Smooth muscle cell (in vitro differentiated cells): ENCODE measurements at regions not wholly inside any gene's neighbourhood (a gene's known extent, or its start where the extent isn't known, plus 50 kb on each side); places are given as distances from the start of the nearest gene placed in this dataset.

ENCODE experiments used
- DNase-seq: peaks from one replicate; lab custom pipeline; 2025; ENCODE audit not compliant: unreplicated experiment; lab: John Stamatoyannopoulos, UW
- H2AFZ ChIP-seq: fragments of 200-600 bp; sonication (generic); 2 replicates; pipeline ENCODE4 v1.6.0; 2016; ENCODE audit warnings: antibody characterized with exemption, low read depth, mild to moderate bottlenecking
- H3F3A ChIP-seq: fragments of 200-600 bp; sonication (generic); 2 replicates; pipeline ENCODE4 v1.6.0; 2017; ENCODE audit warnings: antibody characterized with exemption, low read depth
- H3K27ac ChIP-seq: fragments of 200-600 bp; sonication (generic); 2 replicates; pipeline ENCODE4 v1.5.1; 2016; ENCODE audit warnings: low read depth, mild to moderate bottlenecking
- H3K27me3 ChIP-seq: fragments of 200-600 bp; sonication (generic); 2 replicates; pipeline ENCODE4 v1.6.1; 2016; ENCODE audit warnings: low read depth, mild to moderate bottlenecking
- H3K36me3 ChIP-seq: fragments of 200-600 bp; sonication (generic); 2 replicates; pipeline ENCODE4 v1.5.1; 2016; ENCODE audit warnings: low read depth
- H3K4me1 ChIP-seq: fragments of 200-600 bp; sonication (generic); 2 replicates; pipeline ENCODE4 v1.5.1; 2016; ENCODE audit warnings: low read depth
- H3K4me2 ChIP-seq: fragments of 200-600 bp; sonication (generic); 2 replicates; pipeline ENCODE4 v1.6.0; 2016; ENCODE audit warnings: mild to moderate bottlenecking
- H3K4me3 ChIP-seq: fragments of 200-600 bp; sonication (generic); 2 replicates; pipeline ENCODE4 v1.5.1; 2016; ENCODE audit warnings: mild to moderate bottlenecking
- H3K79me2 ChIP-seq: fragments of 200-600 bp; sonication (generic); 2 replicates; pipeline ENCODE4 v1.6.0; 2016; ENCODE audit warnings: low read depth, mild to moderate bottlenecking
- H3K9ac ChIP-seq: fragments of 200-600 bp; sonication (generic); 2 replicates; pipeline ENCODE4 v1.6.0; 2016; ENCODE audit warnings: low read depth
- H3K9me3 ChIP-seq: fragments of 200-600 bp; sonication (generic); replicated peaks from 2 replicates; pipeline ENCODE4 v1.5.1; 2016; ENCODE audit warnings: low read depth
- H4K20me1 ChIP-seq: fragments of 200-600 bp; sonication (generic); 2 replicates; pipeline ENCODE4 v1.6.0; 2016; ENCODE audit warnings: low read depth
- WGBS: methylation state at CpG from one replicate; pipeline ENCODE4 v1.1.7; 2016; ENCODE audit warnings: low lambda C conversion rate; 5-methylcytosine and 5-hydroxymethylcytosine counted together
- TF ChIP-seq, protein P1 (sequence below): fragments of 200-600 bp; sonication (generic); IDR thresholded peaks from 2 replicates; pipeline ENCODE4 v1.5.1; 2017; ENCODE audit warnings: borderline replicate concordance, mild to moderate bottlenecking, antibody characterized with exemption; ENCODE audit not compliant: insufficient read depth, poor library complexity, severe bottlenecking

DNA sequence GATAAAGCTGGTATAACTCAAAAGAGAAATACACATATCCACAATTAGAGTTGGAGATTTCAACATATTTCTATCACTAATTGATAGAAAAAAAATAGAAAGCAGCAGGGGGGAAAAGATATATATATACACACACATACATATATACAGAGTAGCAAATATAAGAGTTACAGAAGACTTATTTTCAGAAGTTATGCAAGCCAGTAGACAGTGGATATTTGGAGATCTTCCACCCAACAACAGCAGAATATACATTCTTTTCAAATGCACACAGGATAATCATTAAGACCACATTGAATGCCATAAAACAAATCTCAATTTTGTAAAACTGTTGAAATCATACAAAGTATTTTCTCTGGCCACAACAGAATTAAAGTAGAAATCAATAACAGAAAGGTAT lies 192.8 kb downstream of the LACC1 start:
- Histone ChIP-seq H3K9me3 (peaks cover 17% of the 10 kb centered on the region), H3K27ac (no peak overlapping the region), H3K9ac (no peak overlapping the region), H3F3A (no peaks in the 10 kb centered on the region), H4K20me1 (no peaks in the 10 kb centered on the region), H3K4me3 (no peak overlapping the region), H3K27me3 (no peaks in the 10 kb centered on the region), H3K36me3 (peaks cover 3% of the 10 kb centered on the region), H3K4me1 (peaks cover 11% of the 10 kb centered on the region), H3K79me2 (no peaks in the 10 kb centered on the region), H3K4me2 (no peak overlapping the region), H2AFZ (no peak overlapping the region)
- no peak for DNase-seq
- TF ChIP-seq, protein P1, sequence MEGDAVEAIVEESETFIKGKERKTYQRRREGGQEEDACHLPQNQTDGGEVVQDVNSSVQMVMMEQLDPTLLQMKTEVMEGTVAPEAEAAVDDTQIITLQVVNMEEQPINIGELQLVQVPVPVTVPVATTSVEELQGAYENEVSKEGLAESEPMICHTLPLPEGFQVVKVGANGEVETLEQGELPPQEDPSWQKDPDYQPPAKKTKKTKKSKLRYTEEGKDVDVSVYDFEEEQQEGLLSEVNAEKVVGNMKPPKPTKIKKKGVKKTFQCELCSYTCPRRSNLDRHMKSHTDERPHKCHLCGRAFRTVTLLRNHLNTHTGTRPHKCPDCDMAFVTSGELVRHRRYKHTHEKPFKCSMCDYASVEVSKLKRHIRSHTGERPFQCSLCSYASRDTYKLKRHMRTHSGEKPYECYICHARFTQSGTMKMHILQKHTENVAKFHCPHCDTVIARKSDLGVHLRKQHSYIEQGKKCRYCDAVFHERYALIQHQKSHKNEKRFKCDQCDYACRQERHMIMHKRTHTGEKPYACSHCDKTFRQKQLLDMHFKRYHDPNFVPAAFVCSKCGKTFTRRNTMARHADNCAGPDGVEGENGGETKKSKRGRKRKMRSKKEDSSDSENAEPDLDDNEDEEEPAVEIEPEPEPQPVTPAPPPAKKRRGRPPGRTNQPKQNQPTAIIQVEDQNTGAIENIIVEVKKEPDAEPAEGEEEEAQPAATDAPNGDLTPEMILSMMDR: no peak

DNA sequence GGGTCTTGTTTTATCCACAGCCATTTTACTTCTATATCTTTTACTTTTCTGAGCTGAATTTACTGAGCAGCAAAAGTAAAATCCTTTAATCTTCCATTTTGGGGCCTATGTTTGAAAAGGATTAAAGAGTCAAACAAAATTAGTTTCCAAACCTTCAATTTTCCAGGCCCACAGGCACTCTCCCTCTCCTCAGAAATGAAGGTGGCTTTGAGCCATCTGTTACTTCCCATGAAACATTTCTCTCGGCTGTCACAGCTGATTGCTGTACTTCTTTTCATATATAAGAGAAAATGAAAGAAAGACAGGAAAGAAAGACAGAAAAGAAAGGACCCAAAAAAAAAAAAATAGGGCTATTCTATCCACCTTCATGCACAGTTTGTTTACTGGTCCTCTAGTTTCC lies 194.9 kb downstream of the LACC1 start:
- Histone ChIP-seq H3K4me1 (peaks cover 13% of the 10 kb centered on the region), H3K27ac (no peak overlapping the region), H3K27me3 (no peaks in the 10 kb centered on the region), H3K36me3 (peaks cover 3% of the 10 kb centered on the region), H4K20me1 (no peaks in the 10 kb centered on the region), H3K79me2 (no peaks in the 10 kb centered on the region), H3K9me3 (peaks cover 17% of the 10 kb centered on the region), H2AFZ (peak overlapping the region; percentile 65), H3K4me2 (no peak overlapping the region), H3F3A (no peaks in the 10 kb centered on the region), H3K4me3 (no peak overlapping the region), H3K9ac (no peak overlapping the region)
- TF ChIP-seq, protein P1: no peak
- DNase-seq: no peak
- 28% methylated on average over 1 of the region's 1 CpG for WGBS

DNA sequence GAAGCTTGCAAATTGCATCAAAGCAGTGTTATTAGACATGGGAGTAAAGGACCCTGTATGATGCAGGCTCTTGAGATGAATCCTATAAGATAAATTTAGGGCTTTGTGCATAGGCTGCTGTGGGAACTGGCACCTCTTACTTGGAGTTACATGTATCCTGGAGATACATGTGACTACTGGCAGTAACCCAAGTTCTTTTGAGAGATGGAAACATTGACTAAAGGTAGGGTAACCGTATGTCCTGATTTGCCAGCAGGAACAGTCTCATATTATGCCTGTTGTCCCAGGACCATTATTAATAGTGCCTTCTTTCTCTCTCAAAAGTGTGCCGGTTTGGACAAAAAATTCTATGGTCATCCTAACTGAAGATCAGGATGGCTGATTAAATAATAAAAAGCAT lies 195.4 kb downstream of the LACC1 start:
- DNase-seq: no peak
- peaks cover 3% of the 10 kb centered on the region for H3K36me3 ChIP-seq
- H3K27ac ChIP-seq: no peak overlapping the region
- H3K9me3 ChIP-seq: peaks cover 17% of the 10 kb centered on the region
- TF ChIP-seq, protein P1: no peak
- H3K79me2 ChIP-seq: no peaks in the 10 kb centered on the region
- H4K20me1 ChIP-seq: no peaks in the 10 kb centered on the region
- no peak overlapping the region for H3K9ac ChIP-seq
- H2AFZ ChIP-seq: no peak overlapping the region
- H3K4me3 ChIP-seq: no peak overlapping the region
- H3K4me1 ChIP-seq: peaks cover 13% of the 10 kb centered on the region
- no peak overlapping the region for H3K4me2 ChIP-seq
- WGBS: 79% methylated on average over 2 of the region's 2 CpGs
- H3F3A ChIP-seq: no peaks in the 10 kb centered on the region
- H3K27me3 ChIP-seq: no peaks in the 10 kb centered on the region

DNA sequence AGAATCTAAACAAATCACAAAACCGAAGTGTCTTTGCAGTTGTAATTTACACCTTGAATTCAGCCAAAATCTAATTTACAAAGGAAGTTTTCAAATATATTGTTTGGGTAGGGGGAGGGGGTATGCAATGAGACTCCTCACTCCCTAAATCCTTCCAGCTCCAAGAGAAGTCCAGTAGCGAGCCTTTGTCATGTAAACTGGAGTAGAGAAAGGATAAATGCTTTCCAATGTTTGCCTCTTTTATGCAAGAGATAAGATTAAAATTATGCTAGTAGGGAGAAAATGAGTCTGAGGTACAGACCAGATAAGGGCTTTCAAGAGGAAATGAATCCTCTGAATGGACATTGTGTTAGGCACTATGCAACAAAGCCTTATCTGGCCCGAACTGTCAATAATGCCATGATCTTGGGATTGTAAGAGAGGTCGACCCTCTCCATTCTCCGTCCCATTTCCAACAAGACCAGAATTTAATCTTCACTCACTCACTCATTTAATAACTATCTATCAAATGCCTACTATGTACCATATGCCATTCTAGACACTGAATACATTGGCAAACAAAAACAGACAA lies 199.2 kb downstream of the LACC1 start:
- H3K9ac ChIP-seq: no peak overlapping the region
- no peak for DNase-seq
- H3K27ac ChIP-seq: no peak overlapping the region
- no peaks in the 10 kb centered on the region for H3K9me3 ChIP-seq
- no peaks in the 10 kb centered on the region for H3K79me2 ChIP-seq
- no peaks in the 10 kb centered on the region for H3K27me3 ChIP-seq
- 29% methylated on average over 5 of the region's 5 CpGs for WGBS
- no peaks in the 10 kb centered on the region for H3K36me3 ChIP-seq
- H2AFZ ChIP-seq: no peak overlapping the region
- TF ChIP-seq, protein P1: no peak
- no peak overlapping the region for H3K4me3 ChIP-seq
- H3F3A ChIP-seq: no peaks in the 10 kb centered on the region
- H4K20me1 ChIP-seq: no peaks in the 10 kb centered on the region
- peaks cover 13% of the 10 kb centered on the region for H3K4me1 ChIP-seq
- no peak overlapping the region for H3K4me2 ChIP-seq
